ENCODE measurements at regions not wholly inside any gene's neighbourhood (a gene's known extent, or its start where the extent isn't known, plus 50 kb on each side); places are given as distances from the start of the nearest gene placed in this dataset.

DNA sequence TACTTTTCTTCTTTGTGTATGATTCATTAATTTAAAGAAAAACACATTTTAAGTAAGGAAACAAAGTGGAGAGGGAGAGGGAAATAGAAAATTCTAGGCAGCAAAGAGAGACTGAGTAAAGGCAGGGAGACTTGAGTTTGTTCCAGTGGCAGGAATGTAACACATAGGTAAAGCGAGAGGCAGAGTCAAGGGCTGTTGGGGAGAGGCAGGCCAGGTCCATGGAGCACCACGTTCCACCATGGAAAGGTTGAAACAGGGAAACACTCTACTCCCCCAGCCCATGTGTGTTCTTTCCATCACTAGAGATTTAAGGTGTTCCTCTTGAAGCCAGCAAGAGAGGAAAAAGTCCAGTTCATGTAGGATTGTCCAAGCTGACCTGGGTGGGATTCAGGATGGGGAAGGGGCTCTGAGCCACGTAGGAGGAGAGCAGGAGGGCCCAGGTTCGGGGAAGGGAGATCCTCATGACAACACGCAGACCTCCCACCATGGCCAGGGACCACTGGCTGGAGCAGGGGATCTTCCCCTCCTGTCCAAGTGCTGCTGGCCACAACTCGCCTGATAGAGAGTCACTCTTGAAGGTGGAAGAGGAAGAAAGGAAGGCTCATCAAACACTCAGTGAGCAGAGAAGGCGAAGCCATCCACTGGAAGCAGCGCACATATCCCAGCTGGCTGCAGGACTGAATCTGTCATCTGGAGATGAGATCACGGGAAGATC, 666.4 kb upstream of the MKI67 start:
- Mint-ChIP-seq H3K27me3 (peaks cover 0 to 5% of the 10 kb centered on the region in 2 donors), H3K27ac (no peak overlapping the region)

DNA sequence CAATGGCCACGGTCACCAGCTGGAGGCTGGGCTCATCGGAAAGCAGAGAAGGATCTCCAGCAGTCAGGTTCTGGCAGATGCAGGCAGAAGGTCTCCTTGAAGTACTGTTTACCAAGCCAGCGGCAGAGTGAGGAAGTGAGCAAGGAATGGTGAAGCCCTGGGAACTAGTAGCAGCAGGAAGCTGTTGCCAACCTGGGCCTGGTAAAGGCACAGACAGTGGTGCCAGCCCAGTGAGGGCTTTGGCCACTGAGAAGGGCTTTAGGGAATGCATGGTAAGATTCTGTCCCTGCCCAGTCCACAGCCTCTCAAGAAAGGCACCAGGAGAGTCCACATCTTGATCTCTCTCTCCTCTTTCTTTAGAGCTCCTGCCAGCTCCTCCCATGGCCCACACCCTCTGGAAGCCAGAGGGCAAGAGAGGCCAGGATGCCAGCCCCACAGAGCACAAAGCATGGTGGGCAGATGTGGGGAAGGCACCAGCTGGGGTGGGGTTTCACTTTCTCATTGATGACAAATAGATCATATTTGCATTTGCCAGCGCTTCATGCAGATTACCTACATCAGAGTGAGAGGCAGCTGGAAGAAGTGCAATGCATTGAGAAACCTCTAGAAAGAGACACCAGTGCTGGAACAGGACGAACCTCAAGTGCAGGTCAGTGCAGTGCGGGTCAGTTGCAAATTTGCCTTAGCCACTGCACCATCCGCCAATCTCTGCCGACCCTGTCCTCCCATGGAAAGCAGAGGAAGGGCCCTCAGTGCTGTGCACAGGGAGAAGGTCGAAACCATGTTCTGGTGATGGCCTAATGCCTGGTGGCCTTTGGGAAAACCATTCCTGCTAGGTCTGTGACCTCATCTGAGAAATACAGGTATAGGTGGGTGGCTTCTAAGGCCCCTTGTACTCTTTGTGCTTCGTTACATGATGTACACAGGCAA, 667.8 kb upstream of the MKI67 start:
- Mint-ChIP-seq H3K4me1 (ENCODE audit: low read depth in 2 of 2) (no peaks in the 10 kb centered on the region), H3K36me3 (ENCODE audit: insufficient read depth) (no peaks in the 10 kb centered on the region), H3K4me3 (no peak overlapping the region), H3K27me3 (peaks cover 0 to 5% of the 10 kb centered on the region in 2 donors), H3K27ac (no peak overlapping the region), H3K9me3 (peaks cover 0 to 3% of the 10 kb centered on the region in 2 donors)
- DNase-seq, result no peak
- ATAC-seq (replicated peaks), result no peak

More for the DNA sequence above, 666.4 kb upstream of the MKI67 start:
- Mint-ChIP-seq H3K36me3 (ENCODE audit: insufficient read depth) (no peaks in the 10 kb centered on the region), H3K9me3 (no peaks in the 10 kb centered on the region), H3K4me3 (no peak overlapping the region), H3K4me1 (ENCODE audit: low read depth in 2 of 2) (no peaks in the 10 kb centered on the region)
- DNase-seq (no peak), ATAC-seq (replicated peaks) (no peak)

DNA sequence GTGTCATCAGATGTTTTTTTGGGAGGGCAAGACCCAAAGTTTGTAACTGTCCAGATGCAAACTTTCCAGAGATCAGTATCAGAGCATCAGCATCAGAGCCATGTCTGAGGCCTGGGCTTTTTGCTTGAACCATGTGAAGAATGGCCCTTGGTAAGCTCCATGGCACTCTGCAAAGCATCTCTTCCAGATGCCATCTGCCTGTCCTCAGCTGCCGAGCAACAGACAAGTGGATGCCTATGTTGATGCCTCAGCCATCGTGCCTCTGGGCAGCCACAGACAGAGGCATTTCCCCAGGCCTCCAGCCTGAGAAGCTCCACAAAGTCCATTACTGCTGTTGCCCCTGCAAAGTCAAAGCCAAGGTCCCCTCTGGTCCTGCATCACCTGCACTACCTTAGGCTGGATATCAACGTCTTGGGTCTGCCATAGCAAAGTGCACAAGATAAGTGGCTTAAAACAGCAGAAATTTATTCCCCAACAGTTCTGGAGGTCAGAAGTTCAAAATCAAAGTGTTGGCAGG, 670.2 kb upstream of the MKI67 start:
- no peak overlapping the region for H3K27ac Mint-ChIP-seq
- H3K4me1 Mint-ChIP-seq (ENCODE audit: low read depth in 2 of 2), result no peaks in the 10 kb centered on the region
- no peak for DNase-seq
- no peak overlapping the region for H3K4me3 Mint-ChIP-seq
- peaks cover 0 to 5% of the 10 kb centered on the region in 2 donors for H3K27me3 Mint-ChIP-seq
- peaks cover 0 to 3% of the 10 kb centered on the region in 2 donors for H3K9me3 Mint-ChIP-seq
- H3K36me3 Mint-ChIP-seq (ENCODE audit: insufficient read depth), result no peaks in the 10 kb centered on the region
- no peak for ATAC-seq (replicated peaks)

DNA sequence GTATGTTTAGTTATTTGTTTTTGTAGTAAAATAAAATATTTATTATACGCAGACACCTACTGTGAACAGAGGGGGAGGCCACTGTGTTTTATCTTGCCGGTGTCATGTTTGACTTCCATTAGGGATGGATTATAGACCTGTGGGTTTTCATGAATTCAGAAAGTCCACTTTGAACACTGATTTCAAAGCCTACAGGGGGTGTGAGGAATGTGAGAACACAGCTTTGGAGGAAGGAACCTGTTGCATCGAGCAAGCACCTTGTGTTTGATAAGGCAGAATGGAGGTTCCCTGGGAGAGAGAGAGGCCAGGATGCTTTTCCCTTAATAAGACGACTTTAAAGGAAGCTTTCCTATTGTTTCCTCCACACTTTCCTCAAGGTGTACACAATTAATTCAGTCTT, 665.0 kb upstream of the MGMT start:
- Mint-ChIP-seq H3K27ac (no peak overlapping the region), H3K27me3 (no peaks in the 10 kb centered on the region), H3K9me3 (peaks cover 0 to 3% of the 10 kb centered on the region in 2 donors), H3K4me1 (ENCODE audit: low read depth in 2 of 2) (no peaks in the 10 kb centered on the region), H3K36me3 (ENCODE audit: insufficient read depth) (no peaks in the 10 kb centered on the region), H3K4me3 (no peak overlapping the region)
- no peak for DNase-seq
- no peak for ATAC-seq (replicated peaks)

DNA sequence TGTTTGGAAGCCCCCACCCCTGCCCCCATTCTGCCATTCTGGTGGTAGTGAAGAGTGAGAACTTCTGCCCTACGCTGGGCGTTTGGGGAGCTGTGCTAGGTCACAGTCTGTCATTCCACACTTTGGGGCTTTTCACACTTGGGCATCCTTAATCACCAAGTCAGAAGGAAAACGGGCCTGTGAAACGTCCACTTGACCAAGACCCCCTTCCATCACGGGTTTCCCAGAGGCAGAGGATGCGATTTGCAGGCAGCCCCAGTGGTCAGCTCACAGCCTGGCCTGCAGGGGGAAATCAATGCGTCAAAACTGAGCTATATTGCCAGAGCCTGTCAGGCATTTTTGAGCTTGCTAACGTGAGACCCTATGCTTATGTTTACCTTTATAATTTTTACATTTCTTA, 663.3 kb upstream of the MGMT start:
- Mint-ChIP-seq H3K36me3 (ENCODE audit: insufficient read depth) (no peaks in the 10 kb centered on the region), H3K27me3 (no peaks in the 10 kb centered on the region), H3K9me3 (peaks cover 0 to under 1% of the 10 kb centered on the region in 2 donors), H3K4me1 (ENCODE audit: low read depth in 2 of 2) (no peaks in the 10 kb centered on the region), H3K4me3 (no peak overlapping the region), H3K27ac (no peak overlapping the region)
- no peak for ATAC-seq (replicated peaks)
- no peak for DNase-seq

DNA sequence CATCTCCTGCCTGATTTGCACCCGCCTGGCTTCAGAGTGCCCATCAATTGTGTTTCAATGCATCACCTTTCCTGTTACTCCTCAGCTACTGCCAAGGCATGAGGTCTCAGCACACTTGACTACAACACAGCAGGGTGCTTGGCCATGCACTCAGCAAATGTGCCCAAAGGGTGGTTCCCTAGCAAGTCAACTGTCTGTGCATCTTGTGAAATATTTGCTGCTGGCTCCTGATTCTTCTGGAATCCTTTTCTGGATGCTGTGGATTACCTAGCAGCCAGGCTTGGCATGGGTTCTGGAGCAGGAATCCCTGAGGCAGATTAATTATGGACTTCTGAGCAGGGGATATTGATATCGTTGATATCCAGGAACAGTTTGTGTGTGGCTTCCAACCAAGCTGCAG, 662.6 kb upstream of the MGMT start:
- no peak overlapping the region for H3K27ac Mint-ChIP-seq
- peaks cover 0 to 3% of the 10 kb centered on the region in 2 donors for H3K27me3 Mint-ChIP-seq
- ATAC-seq (replicated peaks), result no peak
- DNase-seq, result no peak
- no peaks in the 10 kb centered on the region for H3K4me1 Mint-ChIP-seq (ENCODE audit: low read depth in 2 of 2)
- no peaks in the 10 kb centered on the region for H3K36me3 Mint-ChIP-seq (ENCODE audit: insufficient read depth)
- H3K9me3 Mint-ChIP-seq, result peaks cover 2 to 7% of the 10 kb centered on the region in 2 donors
- no peak overlapping the region for H3K4me3 Mint-ChIP-seq

DNA sequence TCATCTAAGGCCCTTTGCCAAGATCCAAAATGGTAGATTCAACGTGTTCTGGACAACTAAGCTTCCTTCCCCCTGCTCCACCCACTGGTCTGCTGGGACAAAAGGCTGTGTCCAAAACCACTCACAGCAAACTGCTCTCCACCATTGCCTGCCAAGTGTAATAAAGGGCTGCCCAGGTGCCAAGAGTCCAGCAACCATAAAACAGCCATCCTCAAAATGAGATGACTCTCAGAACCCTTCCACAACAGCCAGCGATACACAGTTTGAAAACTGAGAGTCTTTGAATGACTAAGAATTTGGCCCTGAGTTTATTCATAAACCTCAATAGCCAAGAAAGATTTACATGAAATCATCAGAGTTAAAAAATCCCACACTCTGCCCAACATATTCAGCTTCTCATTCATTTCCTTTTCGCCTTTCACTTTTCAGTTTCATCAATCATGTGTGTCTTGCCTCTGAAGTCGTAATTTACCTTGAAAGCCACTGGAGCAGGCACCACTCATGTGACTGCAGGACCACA, 658.1 kb upstream of the MGMT start:
- H3K27ac Mint-ChIP-seq, result no peak overlapping the region
- H3K27me3 Mint-ChIP-seq, result peaks cover 0 to 5% of the 10 kb centered on the region in 2 donors
- peaks cover 4 to 9% of the 10 kb centered on the region in 2 donors for H3K9me3 Mint-ChIP-seq
- no peak overlapping the region for H3K4me3 Mint-ChIP-seq
- no peaks in the 10 kb centered on the region for H3K4me1 Mint-ChIP-seq (ENCODE audit: low read depth in 2 of 2)
- ATAC-seq (replicated peaks) (no peak), DNase-seq (no peak)
- H3K36me3 Mint-ChIP-seq (ENCODE audit: insufficient read depth), result no peaks in the 10 kb centered on the region

DNA sequence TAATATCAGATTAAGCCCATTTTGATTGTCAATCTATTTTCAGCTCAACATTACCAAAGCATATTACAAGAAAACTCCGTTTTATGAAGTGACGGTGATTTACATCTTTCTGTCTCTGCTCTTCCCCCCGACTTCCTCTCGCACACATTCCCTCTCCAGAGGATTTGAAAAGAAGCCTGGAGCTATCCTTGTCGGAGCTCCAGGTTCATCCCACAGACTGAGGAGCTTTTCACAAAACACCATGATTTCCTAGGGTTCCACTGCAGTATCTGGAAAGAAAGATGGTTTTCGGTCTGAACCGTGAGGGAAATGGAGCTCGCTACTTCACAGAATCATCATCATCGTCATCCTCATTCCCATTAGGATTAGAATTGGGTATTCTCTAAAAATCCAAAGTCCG, 655.5 kb upstream of the MGMT start:
- Mint-ChIP-seq H3K36me3 (ENCODE audit: insufficient read depth) (no peaks in the 10 kb centered on the region), H3K4me1 (ENCODE audit: low read depth in 2 of 2) (no peaks in the 10 kb centered on the region), H3K27me3 (peaks cover 0 to 9% of the 10 kb centered on the region in 2 donors), H3K27ac (no peak overlapping the region), H3K9me3 (peaks cover 9 to 10% of the 10 kb centered on the region in 2 donors), H3K4me3 (no peak overlapping the region)
- ATAC-seq (replicated peaks), result no peak
- no peak for DNase-seq

DNA sequence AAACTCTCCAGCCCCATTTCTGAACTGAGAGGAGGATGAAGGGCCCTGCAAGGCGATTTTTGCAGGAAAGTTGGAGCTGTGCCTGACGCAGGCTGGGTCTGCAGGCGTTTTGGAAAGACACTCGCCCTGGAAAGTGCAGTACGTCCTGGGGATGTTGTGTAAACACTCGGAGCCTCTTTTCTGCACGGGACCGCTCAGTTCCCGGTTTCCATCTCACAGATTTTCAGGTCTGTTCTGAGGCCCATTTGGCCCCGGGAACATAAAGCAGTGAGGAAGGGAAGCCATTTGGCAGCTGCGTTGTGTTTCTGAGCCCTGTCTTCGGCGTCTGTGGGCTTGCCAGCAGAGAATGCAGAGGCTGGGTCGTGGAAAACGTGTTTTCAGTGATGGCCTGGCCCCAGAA, 655.0 kb upstream of the MGMT start:
- Mint-ChIP-seq H3K9me3 (peaks cover 9 to 10% of the 10 kb centered on the region in 2 donors), H3K27me3 (peaks cover 0 to 9% of the 10 kb centered on the region in 2 donors), H3K4me3 (no peak overlapping the region), H3K27ac (no peak overlapping the region), H3K4me1 (ENCODE audit: low read depth in 2 of 2) (no peaks in the 10 kb centered on the region), H3K36me3 (ENCODE audit: insufficient read depth) (no peaks in the 10 kb centered on the region)
- no peak for DNase-seq
- no peak for ATAC-seq (replicated peaks)

DNA sequence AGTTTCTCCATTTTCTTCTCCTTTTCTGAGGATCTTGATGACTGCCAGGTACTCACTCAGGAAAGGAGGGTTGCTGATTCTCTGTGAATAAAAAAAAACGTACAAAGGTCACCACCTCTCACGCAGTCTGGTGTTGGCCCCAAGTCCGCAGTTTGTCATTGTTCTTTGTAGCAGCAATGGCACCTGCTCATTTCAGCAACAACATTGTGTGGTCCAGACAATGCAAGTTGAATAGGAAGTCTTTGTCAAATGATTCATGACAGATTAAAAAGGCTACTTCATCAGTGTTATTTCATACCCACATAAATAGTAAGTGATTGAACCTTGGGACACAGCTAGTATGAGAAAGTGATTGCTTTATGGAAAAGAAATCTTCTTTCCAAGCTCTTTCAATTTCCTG, 653.5 kb upstream of the MGMT start:
- Mint-ChIP-seq H3K27me3 (peaks cover 0 to 9% of the 10 kb centered on the region in 2 donors), H3K27ac (no peak overlapping the region), H3K36me3 (ENCODE audit: insufficient read depth) (no peaks in the 10 kb centered on the region), H3K4me3 (no peak overlapping the region), H3K4me1 (ENCODE audit: low read depth in 2 of 2) (no peaks in the 10 kb centered on the region), H3K9me3 (peaks cover 9 to 10% of the 10 kb centered on the region in 2 donors)
- DNase-seq (no peak), ATAC-seq (replicated peaks) (no peak)

DNA sequence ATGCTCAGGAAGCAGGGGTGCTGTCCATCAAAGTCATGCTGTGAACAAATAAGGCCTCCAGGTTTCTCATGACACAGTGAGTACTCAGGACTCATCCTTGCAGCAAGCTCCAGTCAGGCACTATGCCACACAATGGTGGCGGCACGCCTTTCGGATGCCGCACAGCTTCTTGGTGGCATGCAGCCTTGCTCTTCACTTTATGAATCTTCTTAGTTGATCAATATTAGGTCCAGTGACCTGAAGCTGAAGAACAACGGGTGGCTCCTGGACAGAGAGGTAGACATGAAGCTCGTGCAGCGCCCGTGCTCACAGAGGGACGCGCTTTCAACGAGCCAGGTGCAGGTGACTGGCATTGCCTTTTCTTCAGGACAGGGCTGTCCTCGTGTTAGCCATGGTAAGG, 653.0 kb upstream of the MGMT start:
- H3K27ac Mint-ChIP-seq, result no peak overlapping the region
- H3K36me3 Mint-ChIP-seq (ENCODE audit: insufficient read depth), result no peaks in the 10 kb centered on the region
- ATAC-seq (replicated peaks) (no peak), DNase-seq (no peak)
- H3K9me3 Mint-ChIP-seq, result peaks cover 6 to 10% of the 10 kb centered on the region in 2 donors
- H3K4me3 Mint-ChIP-seq, result no peak overlapping the region
- no peaks in the 10 kb centered on the region for H3K4me1 Mint-ChIP-seq (ENCODE audit: low read depth in 2 of 2)
- H3K27me3 Mint-ChIP-seq, result peaks cover 0 to 9% of the 10 kb centered on the region in 2 donors

DNA sequence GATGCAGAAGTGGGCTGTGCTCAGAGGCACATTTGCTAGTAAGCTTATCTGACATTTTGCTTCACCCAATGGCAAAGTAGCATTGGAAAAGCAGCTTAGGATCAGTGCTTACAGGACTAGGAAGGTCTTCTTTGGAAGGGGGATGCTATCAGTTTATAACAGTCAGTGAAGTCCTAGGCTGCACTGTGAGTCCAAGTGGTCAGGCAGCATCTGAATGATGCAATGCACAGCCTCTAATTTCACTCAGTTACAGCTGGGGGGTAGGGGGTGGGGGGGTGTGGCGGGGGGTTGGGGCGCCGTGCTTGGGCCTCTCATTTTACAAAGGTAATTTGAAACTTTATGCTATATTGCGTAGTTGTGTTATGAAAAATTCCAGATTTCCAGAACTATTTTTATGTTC, 652.3 kb upstream of the MGMT start:
- no peak for ATAC-seq (replicated peaks)
- Mint-ChIP-seq H3K4me3 (no peak overlapping the region), H3K36me3 (ENCODE audit: insufficient read depth) (no peaks in the 10 kb centered on the region), H3K27ac (no peak overlapping the region), H3K27me3 (peaks cover 0 to 5% of the 10 kb centered on the region in 2 donors), H3K4me1 (ENCODE audit: low read depth in 2 of 2) (no peaks in the 10 kb centered on the region), H3K9me3 (peaks cover 0 to 6% of the 10 kb centered on the region in 2 donors)
- no peak for DNase-seq

DNA sequence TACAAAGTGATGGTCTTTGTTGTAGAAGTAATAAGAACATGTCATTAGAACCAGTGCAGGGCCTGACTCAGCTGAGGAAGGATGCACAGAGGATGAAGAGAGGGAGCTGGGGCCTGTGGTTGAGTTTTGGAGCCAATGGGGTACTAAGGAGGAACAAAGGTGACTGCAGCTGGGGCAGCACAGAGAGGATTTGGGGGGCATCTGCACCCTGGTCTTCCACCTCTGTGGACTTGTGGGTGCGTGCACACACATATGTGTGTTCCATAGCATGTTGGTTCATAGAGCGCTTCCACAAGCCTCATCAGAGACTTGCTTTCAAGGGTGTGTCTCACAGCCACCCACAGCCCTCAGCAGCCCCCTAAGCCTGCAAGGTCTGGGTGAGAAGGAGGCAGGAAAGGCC, 650.3 kb upstream of the MGMT start:
- H3K36me3 Mint-ChIP-seq (ENCODE audit: insufficient read depth), result no peaks in the 10 kb centered on the region

More for the DNA sequence above, 650.3 kb upstream of the MGMT start:
- DNase-seq, result no peak
- Mint-ChIP-seq H3K4me3 (no peak overlapping the region), H3K27ac (no peak overlapping the region), H3K9me3 (peaks cover 0 to 6% of the 10 kb centered on the region in 2 donors), H3K4me1 (ENCODE audit: low read depth in 2 of 2) (no peaks in the 10 kb centered on the region), H3K27me3 (peaks cover 0 to 5% of the 10 kb centered on the region in 2 donors)
- ATAC-seq (replicated peaks), result no peak

All from effector memory CD8-positive, alpha-beta T cell (primary cell).